Chondrocyte (in vitro differentiated cells): ENCODE measurements at regions not wholly inside any gene's neighbourhood (a gene's known extent, or its start where the extent isn't known, plus 50 kb on each side); places are given as distances from the start of the nearest gene placed in this dataset.

Experiments used
- DNase-seq: peaks from one replicate; pipeline ENCODE4 v3.0.0; 2021; ENCODE audit warnings: mixed read lengths, low spot score
- H3K27ac Mint-ChIP-seq: one replicate; pipeline ENCODE4 v1.8.0; 2021; ENCODE audit warnings: mild to moderate bottlenecking, moderate library complexity, mixed read lengths; ENCODE audit not compliant: unreplicated experiment
- H3K27me3 Mint-ChIP-seq: 2 replicates; pipeline ENCODE4 v1.8.0; 2021; ENCODE audit warnings: low read depth, mixed read lengths
- H3K36me3 Mint-ChIP-seq: 2 replicates; pipeline ENCODE4 v1.8.0; 2021; ENCODE audit warnings: low read depth, mixed read lengths
- H3K4me1 Mint-ChIP-seq: 2 replicates; pipeline ENCODE4 v1.8.0; 2021; ENCODE audit warnings: low read depth, mild to moderate bottlenecking, mixed read lengths
- H3K4me3 Mint-ChIP-seq: one replicate; pipeline ENCODE4 v1.8.0; 2021; ENCODE audit warnings: mild to moderate bottlenecking, moderate library complexity, mixed read lengths; ENCODE audit not compliant: unreplicated experiment
- H3K9me3 Mint-ChIP-seq: 2 replicates; pipeline ENCODE4 v1.8.0; 2021; ENCODE audit warnings: low read depth, mixed read lengths
- CTCF ChIP-seq: fragments of 200-600 bp; sonication (generic); IDR thresholded peaks from 2 replicates; pipeline ENCODE4 v1.5.0; 2021; ENCODE audit warnings: antibody characterized with exemption, mild to moderate bottlenecking, moderate library complexity

- H3K4me3 Mint-ChIP-seq, result no peak overlapping the region
- no peak for DNase-seq
- H3K27ac Mint-ChIP-seq, result no peak overlapping the region
- H3K9me3 Mint-ChIP-seq, result peaks cover 10% of the 10 kb centered on the region
- no peaks in the 10 kb centered on the region for H3K36me3 Mint-ChIP-seq
- H3K4me1 Mint-ChIP-seq, result no peaks in the 10 kb centered on the region
- H3K27me3 Mint-ChIP-seq, result no peaks in the 10 kb centered on the region
- TF ChIP-seq CTCF, result no peak
Observed at GRCh38 chr19:30283556-30283955, 88.6 kb upstream of the ZNF536 start.

- no peak overlapping the region for H3K4me3 Mint-ChIP-seq
- no peak for TF ChIP-seq CTCF
- DNase-seq, result no peak
- H3K36me3 Mint-ChIP-seq, result no peaks in the 10 kb centered on the region
- H3K9me3 Mint-ChIP-seq, result peaks cover 10% of the 10 kb centered on the region
- no peaks in the 10 kb centered on the region for H3K4me1 Mint-ChIP-seq
- H3K27me3 Mint-ChIP-seq, result no peaks in the 10 kb centered on the region
- no peak overlapping the region for H3K27ac Mint-ChIP-seq
Observed at GRCh38 chr19:30284209-30284608, 88.0 kb upstream of the ZNF536 start.

- Mint-ChIP-seq H3K27ac (no peak overlapping the region), H3K4me1 (no peaks in the 10 kb centered on the region), H3K27me3 (no peaks in the 10 kb centered on the region), H3K36me3 (no peaks in the 10 kb centered on the region), H3K4me3 (no peak overlapping the region), H3K9me3 (peaks cover 10% of the 10 kb centered on the region)
- no peak for TF ChIP-seq CTCF
- DNase-seq, result no peak
Observed at GRCh38 chr19:30284885-30285284, 87.3 kb upstream of the ZNF536 start.

- TF ChIP-seq CTCF, result no peak
Observed at GRCh38 chr19:30286378-30286777, 85.8 kb upstream of the ZNF536 start.

GRCh38 chr19:30287259-30287658 lies 84.9 kb upstream of the ZNF536 start:
- H3K4me1 Mint-ChIP-seq, result no peaks in the 10 kb centered on the region
- H3K4me3 Mint-ChIP-seq, result no peak overlapping the region
- H3K9me3 Mint-ChIP-seq, result peaks cover 10% of the 10 kb centered on the region
- no peaks in the 10 kb centered on the region for H3K36me3 Mint-ChIP-seq
- no peaks in the 10 kb centered on the region for H3K27me3 Mint-ChIP-seq
- no peak for DNase-seq
- TF ChIP-seq CTCF, result no peak
- H3K27ac Mint-ChIP-seq, result no peak overlapping the region

More at GRCh38 chr19:30286378-30286777, 85.8 kb upstream of the ZNF536 start:
- Mint-ChIP-seq H3K9me3 (peaks cover 10% of the 10 kb centered on the region), H3K36me3 (no peaks in the 10 kb centered on the region), H3K4me3 (no peak overlapping the region), H3K27me3 (no peaks in the 10 kb centered on the region), H3K27ac (no peak overlapping the region), H3K4me1 (no peaks in the 10 kb centered on the region)
- no peak for DNase-seq
